Fibroblast of gingiva (primary cell): ENCODE measurements at regions not wholly inside any gene's neighbourhood (a gene's known extent, or its start where the extent isn't known, plus 50 kb on each side); places are given as distances from the start of the nearest gene placed in this dataset.

Experiments
- DNase-seq: peaks from one replicate; pipeline ENCODE4 v3.0.0-alpha.2; 2011; ENCODE audit warnings: low read depth

DNA sequence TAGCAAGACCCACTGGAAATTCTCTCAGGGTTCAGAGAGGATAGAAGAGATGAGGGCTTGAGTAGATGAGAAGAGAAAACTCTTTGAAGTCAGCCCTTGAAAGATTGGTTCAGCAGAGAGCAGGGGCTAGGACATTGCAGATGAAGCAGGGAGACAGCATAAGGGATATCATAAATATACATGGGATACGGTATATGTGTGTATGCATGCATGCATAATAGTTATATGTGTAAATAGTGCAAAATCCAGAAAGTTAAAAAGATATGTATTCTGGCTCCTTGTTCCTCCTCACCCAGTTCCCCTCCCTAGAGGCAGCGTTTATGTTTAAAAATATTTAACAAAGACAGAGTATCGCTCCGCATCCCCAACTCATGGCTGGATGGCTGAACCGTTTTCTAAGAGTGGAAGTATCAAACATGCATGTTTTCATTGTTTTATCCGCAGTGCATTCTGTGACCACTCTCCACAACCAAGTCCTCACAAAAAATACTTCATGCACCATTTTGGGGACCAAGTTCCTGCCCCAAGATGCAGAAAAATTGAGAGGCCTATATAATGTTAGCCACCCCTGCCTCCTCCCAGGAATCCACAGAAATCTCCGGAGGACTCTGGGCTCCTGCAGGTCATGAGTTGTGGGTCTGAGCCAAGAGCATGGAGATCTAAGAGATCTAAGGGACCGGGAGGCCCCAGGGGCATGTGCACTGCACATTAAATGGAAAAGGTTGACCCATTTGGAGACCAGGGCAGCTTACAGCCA, 119.5 kb downstream of the MTX3 start:
- DNase-seq: no peak

DNA sequence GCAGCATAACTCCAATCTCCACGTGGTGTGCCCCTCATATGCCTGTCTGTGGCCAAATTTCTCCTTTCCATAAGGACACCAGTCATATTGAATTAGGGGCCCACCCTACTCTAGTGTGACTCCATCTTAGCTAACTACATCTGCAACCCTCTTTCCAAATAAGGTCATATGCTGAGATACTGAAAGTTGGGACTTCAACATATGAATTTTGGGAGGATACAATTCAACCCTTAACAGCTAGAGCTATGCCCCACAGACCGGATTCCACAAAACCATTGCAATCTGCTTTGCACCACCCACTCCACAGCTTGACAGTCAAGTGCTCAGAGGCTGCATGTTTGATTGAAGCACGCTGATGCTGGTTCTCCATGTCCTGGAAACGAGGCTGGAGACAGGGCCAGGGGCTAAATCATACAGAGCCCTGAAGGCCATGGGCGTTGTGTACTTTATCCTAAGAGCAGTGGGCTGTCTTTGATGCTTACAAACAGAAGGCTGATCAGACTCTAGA, 122.8 kb downstream of the MTX3 start:
- DNase-seq: no peak

DNA sequence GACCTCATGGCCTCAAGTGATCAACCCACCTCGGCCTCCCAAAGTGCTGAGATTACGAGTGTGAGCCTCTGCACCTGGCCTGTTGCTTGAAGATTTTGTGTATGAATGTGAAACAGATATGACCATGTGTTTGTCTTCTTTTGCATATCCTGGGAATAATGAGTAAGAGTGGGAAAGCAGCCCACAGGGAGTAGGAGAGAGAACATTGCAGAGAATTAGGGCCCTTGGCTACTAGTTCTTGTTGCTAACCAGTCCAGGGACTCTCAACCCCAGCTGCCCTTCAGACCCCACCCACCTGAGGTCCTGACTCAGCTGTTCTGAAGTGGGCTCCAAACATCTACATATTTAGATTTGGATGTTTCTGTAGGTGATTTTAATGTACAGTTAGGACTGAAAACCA, 125.5 kb downstream of the MTX3 start:
- no peak for DNase-seq

DNA sequence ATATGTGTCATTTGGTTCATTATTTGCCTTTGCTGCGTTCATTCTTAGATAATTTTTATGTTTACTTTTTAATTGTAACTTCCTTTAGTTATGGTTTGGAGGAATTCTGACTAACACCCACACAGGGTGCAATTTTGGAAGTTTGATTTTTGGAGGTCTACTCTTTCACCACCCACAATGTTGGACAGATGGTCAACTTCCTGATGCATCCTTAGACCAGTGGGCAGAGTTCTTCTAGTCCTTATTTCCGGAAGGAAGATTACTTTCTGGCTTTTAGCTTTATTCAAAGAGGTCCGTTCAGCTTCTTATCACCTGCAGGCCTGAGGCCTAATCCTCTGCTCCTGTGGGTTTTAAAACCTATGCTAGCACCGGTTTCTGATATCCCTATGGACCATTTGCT, 126.7 kb downstream of the MTX3 start:
- no peak for DNase-seq

DNA sequence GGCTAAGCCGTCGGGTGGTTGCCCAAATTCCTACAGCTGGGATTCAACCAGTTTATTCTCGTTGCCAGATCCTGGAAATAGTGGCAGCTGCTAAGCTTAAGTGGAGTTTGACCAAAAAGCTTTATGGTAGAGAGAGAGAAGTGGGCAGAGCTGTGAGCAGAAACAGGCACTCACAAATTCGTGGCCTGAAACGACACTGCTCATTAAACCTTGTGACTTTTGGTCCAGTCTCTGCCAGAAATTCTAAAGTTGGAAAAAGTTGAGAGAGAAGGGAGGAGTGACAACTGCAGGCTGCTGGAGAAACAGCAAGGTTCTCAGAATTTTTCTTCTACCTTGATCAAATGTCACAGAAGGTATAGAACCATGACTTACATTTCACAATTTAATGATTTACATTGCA, 131.5 kb downstream of the MTX3 start:
- DNase-seq: no peak

DNA sequence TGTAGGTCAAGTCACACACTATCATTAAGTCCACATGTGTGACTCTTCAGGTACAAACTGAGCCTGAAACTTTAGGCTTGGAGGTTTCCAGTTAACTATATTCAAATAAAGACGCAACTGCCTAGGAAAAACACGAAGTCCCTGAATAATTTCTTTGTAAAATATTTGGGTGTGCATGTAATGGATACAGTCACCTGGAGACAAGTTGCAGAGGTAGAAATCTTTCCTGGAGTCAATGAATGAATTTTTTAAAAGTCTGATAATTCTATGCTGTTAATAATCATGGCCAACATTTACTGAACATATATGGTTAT, 132.7 kb downstream of the MTX3 start:
- DNase-seq: no peak

DNA sequence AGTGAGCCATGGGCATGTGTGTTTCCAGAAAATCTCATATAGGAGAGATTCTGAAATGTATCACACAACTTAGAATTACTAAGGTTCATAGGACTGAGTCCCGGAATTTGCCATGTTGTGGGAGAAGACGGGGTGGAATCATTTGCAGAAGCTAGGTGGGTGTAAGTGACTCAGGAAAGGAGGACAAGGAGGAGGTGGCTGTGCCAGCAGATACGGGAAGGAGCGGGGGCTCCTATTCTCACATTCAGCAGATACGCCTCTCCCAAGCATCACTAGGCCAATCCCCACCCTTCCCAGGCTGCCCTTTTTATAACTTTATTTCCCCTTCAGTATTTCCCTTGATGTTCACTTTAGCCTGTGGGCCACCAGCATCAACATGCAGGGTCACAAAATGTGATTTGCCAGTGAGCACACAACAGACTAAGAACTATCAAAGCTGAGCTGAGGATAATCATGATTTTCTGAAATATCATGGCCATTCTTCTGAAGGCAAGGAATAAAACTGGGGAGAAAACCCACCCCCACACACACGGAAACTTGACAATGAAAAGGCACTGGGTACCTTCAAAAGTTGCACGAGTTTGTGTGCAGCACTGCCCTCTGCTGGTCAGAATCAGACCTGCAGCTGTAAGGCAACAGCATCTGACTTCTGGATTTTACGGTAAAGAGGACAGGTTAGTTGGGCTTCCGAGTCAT, 133.2 kb downstream of the MTX3 start:
- peak; percentile 34 for DNase-seq

DNA sequence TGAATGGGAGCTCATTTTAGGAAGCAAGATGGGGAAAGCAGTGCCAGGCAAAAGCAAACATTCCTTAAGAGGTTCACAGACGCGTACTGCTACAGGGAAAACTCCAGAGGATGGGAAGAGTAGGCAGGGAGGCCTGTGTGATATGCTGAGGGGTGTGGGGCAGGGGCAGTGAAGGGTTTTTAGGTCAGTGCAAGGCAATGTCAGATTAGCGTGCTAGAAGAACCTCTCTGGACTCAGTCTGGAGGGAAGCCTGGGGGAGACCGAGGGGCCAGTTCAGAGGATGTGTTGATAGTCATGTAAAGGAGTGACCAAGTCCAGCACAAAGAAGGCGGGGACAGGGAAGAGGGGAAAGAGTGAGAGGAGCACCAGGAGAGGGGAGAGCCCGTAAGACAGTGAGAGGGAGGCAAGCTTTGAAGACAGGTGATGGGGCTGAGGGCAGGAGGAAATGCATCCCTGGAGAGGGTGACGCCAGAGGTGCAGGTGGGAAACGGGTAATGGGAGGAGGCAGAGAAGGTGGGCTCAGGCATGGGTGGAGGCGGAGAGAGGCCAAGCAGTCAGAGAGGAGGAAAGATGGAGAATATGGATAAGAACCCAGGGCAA, 134.5 kb downstream of the MTX3 start:
- DNase-seq: no peak

DNA sequence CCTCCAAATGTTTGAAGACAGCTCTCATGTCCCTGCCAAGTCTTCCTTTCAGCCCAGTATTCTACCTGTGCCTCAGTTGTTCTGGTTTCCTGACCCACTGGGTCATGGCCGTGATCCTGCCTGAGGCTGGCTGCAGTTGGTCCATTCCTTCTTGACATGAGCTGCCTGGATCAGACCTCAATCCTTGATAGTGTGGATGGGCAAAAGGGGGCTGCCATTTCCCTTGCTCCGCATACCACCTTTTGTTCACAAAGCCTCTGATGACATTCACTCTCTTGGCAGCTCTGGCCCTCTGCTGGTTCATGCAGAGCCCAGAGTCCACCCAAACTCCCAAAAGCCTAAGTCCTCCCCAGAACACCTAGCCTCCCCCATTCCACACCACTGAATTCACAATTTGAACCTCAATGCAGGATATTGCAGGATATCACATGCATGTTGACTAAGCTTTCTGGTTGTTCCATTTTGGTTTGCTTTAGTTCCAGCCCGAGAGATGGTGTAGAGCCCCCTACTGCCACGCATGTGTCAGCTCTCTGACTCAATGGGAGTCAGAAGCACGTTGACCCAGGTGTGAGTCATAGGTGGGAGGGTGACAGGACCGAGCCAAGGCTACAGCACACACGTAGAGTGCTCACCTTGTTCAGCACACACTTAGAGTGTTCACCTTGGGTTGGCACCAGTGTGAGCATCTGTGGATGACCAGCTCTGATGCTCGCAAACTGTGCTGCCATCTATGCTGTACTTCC, 137.2 kb downstream of the MTX3 start:
- no peak for DNase-seq

DNA sequence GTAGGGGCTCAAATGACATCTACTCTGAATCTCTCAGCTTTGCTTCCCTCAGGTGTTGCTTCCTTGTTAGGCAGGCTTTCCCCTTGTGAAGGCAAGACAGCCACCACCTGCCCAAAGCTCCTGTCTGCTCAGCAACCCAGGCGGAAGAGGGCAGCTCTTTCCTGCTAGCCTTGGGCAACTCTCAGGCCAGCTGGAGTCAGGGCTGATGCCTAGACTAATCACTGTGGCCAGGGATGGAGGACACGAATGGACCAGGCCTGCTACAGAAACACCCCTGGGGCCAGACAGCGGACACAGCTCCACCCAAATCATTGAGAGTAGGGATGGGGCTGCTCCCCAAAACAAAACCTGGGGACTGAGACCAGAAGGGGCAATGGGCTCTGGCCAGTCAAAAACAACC, 138.0 kb downstream of the MTX3 start:
- DNase-seq: no peak

DNA sequence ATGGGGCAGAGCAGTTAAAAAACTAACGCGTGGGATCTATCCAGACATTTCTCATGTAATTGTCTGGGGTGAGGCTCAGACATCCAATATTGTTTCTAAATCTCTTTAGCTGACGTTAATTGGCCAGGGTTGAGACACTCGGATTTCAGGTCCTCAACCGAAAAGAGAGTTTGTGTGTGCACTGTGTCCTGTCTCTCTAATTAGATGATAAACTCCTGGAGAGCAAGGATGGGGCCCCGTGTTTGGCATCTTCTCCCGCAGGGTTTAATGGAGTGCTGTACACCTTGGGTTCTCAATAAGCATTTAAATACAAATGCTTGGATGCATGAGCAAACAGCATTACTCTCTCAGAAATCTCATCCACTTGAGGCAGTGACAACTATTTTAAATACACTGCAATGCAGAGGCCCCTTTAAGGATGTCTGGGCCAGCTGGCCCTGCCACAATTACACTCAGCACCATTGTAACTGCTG, 139.6 kb downstream of the MTX3 start:
- DNase-seq: no peak

DNA sequence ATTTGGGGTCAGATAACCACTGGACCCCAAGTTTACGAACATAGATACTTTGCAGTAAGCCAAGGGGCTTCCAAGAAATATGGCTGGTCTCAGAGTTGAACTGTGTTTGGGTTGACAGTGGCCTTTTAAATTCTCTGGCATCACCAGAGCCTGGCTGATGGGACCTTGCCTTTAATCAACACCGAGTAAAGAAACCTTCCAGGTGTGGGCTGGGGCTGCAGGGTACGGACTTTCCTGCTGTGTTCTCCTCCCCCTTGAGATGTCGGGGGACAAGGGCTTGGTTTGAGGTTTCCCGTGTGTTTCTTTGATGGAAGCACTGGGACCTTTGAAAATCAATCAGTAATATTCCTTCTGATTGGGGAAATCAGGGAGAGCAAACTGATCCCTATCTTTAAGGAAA, 140.1 kb downstream of the MTX3 start:
- DNase-seq: no peak

DNA sequence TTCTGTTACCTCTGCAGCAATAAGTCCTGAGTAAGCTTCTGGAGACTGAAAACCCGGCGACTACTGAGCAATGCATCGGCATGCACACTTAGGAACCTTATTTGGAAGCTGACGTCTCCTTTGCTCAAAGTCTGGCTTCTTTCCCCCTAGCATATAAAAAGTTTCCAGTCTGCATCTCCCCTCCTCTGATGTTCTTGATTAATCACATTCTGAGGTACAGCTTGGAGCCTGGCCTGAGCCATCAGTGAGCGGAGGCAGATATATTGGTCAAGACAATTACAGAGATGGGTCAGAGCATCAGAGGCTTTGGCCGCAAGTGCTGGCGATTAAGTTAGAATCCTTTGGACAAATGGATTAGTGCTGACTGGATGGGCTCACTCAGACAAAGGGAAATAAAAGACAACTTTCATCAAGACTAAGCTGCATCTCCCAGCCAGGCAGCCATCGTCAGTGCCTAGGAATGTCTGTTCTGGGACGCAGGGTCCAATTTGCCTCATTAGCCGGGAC, 140.7 kb downstream of the MTX3 start:
- DNase-seq: no peak

DNA sequence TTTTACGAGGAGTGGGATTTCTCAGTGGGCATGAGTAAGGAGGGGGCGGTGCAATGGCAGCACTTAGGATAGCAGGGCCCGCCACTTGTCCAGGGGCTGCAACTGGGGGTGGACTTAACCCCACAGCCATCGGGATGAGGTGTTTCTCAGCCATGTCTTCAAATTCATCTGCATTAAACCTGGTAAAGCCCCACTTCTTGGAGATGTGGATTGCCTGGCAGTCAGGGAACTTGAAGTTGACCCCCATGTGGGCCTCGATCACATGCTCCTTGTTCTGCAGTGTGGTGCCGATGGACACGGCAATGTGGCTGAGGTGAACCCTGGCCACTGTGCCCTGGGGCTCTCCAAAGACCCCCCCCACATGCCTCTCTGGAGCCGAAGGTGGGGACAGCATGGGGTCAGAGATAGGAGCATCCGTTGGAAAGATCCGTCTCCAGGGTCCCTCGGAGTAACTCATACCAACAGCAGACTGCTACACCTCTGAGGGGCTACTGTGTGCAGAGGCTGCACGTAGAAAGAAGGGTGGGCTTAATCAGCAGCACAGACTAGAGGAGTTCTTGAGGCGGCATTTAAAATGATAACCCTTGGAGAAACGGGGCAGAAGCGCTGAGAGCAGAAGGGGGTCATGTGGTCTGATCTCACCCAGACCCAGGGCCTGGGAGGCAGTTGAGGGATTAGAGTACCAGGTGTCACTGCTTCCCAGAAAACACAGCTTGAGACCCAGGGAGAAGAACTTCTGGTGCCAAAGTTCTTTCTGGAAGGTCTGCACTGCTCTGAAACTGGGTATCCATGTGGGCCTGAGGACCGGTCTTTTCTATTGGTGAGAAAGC, 141.4 kb downstream of the MTX3 start:
- DNase-seq: no peak
